ENCODE measurements at regions not wholly inside any gene's neighbourhood (a gene's known extent, or its start where the extent isn't known, plus 50 kb on each side); places are given as distances from the start of the nearest gene placed in this dataset.

GRCh38 chr3:159146392-159146791 is 344.5 kb downstream of the MFSD1 start:
- no peak for DNase-seq (ENCODE audit: low read depth, low spot score)
- POLR2A ChIA-PET: no interaction called here
- no peak overlapping the region for H3K4me3 ChIP-seq (ENCODE audit: low read depth, low read length)
- CTCF ChIA-PET: interaction anchor here (1.7 kb wide), 1 partner anchor 8 kb away, joined by 4 read pairs; no protein-coding TSS in a partner anchor
- no peak for TF ChIP-seq CTCF (IDR thresholded peaks at IDR 0.05; ENCODE audit: insufficient read depth, low read length, missing control alignments)

GRCh38 chr3:159146856-159147435 is 345.1 kb downstream of the MFSD1 start:
- TF ChIP-seq CTCF (IDR thresholded peaks at IDR 0.05; ENCODE audit: insufficient read depth, low read length, missing control alignments): no peak
- no peak overlapping the region for H3K4me3 ChIP-seq (ENCODE audit: low read depth, low read length)
- no peak for DNase-seq (ENCODE audit: low read depth, low spot score)
- POLR2A ChIA-PET: no interaction called here
- CTCF ChIA-PET: interaction anchor here (1.7 kb wide), 1 partner anchor 9 kb away, joined by 4 read pairs; no protein-coding TSS in a partner anchor

- TF ChIP-seq CTCF (IDR thresholded peaks at IDR 0.05; ENCODE audit: insufficient read depth, low read length, missing control alignments): no peak
- DNase-seq (ENCODE audit: low read depth, low spot score): no peak
- CTCF ChIA-PET: interaction anchor here (1.7 kb wide), 1 partner anchor 9 kb away, joined by 4 read pairs; no protein-coding TSS in a partner anchor
- POLR2A ChIA-PET: no interaction called here
- H3K4me3 ChIP-seq (ENCODE audit: low read depth, low read length): no peak overlapping the region
Measured at GRCh38 chr3:159147813-159148212, 346.0 kb downstream of the MFSD1 start.

GRCh38 chr3:159148466-159148865 is 346.6 kb downstream of the MFSD1 start:
- no peak for DNase-seq (ENCODE audit: low read depth, low spot score)
- CTCF ChIA-PET: no interaction called here
- TF ChIP-seq CTCF (IDR thresholded peaks at IDR 0.05; ENCODE audit: insufficient read depth, low read length, missing control alignments): no peak
- POLR2A ChIA-PET: no interaction called here
- no peak overlapping the region for H3K4me3 ChIP-seq (ENCODE audit: low read depth, low read length)

GRCh38 chr3:159149131-159149530 is 347.3 kb downstream of the MFSD1 start:
- POLR2A ChIA-PET: no interaction called here
- no peak for TF ChIP-seq CTCF (IDR thresholded peaks at IDR 0.05; ENCODE audit: insufficient read depth, low read length, missing control alignments)
- H3K4me3 ChIP-seq (ENCODE audit: low read depth, low read length): no peak overlapping the region
- CTCF ChIA-PET: no interaction called here
- no peak for DNase-seq (ENCODE audit: low read depth, low spot score)

- no peak overlapping the region for H3K4me3 ChIP-seq (ENCODE audit: low read depth, low read length)
- DNase-seq (ENCODE audit: low read depth, low spot score): no peak
- no peak for TF ChIP-seq CTCF (IDR thresholded peaks at IDR 0.05; ENCODE audit: insufficient read depth, low read length, missing control alignments)
- CTCF ChIA-PET: no interaction called here
- POLR2A ChIA-PET: no interaction called here
Measured at GRCh38 chr3:159149633-159150032, 347.8 kb downstream of the MFSD1 start.

Measured in AG04449 (cell line).